Islet precursor cell (in vitro differentiated cells): ENCODE measurements at regions not wholly inside any gene's neighbourhood (a gene's known extent, or its start where the extent isn't known, plus 50 kb on each side); places are given as distances from the start of the nearest gene placed in this dataset.

Source experiments
- DNase-seq: peaks from one replicate; pipeline ENCODE4 v3.0.0-alpha.2; 2018

DNA sequence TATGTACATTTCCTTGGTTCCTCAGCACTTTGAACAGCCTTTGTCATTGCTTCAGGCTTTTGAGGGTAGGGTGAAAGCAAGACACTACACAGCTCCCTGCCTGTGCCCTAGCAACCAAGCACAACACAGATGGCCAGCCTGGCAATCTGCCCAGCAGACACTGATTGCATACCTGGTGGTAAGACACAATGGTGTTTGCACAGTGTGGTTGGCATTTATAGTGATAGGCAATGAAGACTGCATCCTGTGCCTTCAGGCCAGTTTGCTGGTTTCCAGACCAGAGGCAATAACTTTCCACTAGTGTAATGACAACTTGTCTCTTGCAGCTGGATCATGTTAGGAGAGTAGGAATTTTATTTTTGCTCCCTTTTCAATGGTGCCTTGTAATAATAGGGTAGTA lies 144.5 kb upstream of the TNC start:
- DNase-seq = peak; percentile 84

DNA sequence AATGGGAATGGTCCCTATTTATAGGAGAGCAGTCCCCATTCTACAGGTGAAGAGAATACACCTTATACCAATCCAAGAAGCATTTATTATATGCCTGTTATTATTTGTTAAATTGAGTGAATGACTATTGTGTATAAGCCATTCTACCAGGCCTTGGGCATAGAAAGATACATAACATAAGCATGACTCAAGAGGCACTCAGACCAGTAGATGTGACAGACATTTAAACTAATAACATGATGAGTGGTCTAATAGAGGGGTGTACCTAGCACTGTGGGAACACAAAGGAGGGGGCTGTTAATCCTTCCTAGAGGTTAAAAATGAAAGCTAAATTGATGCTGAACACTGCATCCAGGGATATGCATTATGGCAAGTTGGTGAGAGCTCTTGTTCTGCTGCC lies 145.0 kb upstream of the TNC start:
- DNase-seq = no peak

GRCh38 chr9:115263371-115264075 lies 145.6 kb upstream of the TNC start:
- no peak for DNase-seq

DNA sequence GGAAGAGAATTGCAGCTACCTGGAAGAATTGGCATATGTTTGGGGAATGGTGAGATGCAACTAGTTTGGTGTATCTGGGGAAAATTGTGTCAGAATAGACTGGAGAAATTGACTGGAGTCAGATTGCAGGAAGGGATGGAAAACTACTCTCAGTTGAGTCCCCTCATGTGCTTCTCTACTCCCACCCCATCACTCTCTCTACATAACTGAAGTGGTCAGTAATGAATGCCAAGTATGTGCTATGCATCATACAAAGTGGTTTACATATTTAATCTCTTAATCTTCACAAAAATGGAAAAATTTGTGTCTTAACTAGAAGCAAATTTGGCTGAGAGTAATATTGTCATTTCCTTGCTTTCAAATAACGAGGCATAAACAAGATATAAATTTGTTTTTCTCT lies 146.4 kb upstream of the TNC start:
- no peak for DNase-seq

DNA sequence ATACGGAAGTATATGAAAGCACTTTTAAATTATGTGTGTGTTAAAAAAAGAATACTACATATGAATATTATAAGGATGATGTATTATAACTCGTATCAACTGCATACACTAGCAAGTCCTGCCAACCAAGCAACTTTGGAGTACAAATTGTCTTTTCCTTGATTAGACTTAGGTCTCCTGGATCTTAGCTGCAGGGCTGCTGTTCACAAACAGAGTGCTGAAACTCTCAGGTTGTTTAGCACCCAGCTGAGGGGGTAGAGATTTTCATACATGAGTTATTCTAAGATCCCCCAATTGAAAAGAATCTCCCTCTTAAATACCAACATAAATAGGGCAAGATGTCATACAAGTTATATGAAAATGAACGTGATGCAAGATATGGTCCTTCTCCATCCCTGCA lies 149.8 kb upstream of the TNC start:
- DNase-seq = no peak

GRCh38 chr9:115275753-115276152 lies 157.8 kb upstream of the TNC start:
- DNase-seq = no peak

DNA sequence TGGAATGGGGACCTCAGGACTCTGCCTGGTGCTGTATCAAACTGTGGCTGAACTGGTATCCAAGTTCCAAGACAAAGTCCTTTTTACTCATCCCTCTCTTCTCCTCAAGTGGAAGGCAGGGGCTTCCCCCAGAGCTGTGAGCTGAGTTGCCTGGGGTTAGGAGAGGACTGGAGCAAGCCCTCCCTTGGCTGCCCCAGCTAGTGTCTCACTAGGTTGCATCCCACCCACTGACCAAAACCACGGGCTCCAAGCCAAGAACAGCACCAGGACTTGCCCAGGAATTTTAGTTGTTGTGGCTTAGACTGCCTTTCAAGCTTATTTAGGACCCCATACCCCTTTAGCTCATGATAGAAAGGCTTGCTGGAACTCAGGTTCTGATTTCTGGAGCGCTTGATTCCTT lies 158.7 kb upstream of the TNC start:
- DNase-seq = no peak

GRCh38 chr9:115277301-115277700 lies 159.3 kb upstream of the TNC start:
- DNase-seq = no peak

- DNase-seq = no peak
These were observed 160.5 kb upstream of the TNC start for GRCh38 chr9:115278326-115279035.

DNA sequence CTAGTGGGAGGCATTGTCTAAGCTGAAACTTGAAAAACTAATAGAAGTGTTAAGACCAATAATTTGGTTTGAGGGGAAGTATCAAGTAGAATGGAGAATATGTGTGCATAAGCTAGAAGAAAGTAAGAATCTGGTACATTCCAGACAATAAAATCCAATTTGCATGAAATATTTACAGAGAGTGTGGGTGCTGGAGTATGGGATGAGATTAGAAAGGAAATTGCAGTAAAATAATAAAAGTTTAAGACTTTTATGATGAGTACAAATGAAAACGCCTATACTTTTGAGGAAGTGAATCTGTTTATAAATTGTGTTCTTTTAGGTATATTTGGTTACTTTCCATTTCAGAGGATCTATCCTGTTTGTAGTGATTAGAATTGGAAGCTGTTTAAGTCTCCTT lies 165.4 kb upstream of the TNC start:
- DNase-seq = no peak

- no peak for DNase-seq
These were observed 167.9 kb upstream of the TNC start for GRCh38 chr9:115285836-115286235.

DNA sequence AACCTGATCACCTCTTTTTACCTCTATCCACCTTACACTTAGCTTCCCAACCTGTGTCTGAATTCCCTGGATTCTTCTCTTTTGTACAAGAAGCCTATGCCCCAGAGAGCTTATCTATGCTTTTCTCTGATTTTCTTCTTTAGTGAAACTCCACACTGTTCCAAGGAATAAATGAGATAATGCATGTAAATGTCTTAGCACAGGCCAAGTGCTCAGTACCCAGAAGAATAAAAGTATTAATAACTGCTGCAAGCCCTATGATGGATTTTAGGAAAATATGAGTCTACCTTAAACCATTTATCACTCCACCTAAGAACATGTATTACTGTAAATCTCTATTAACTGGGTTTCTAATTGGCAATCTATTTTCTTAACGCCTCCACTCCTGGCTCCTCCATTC lies 168.5 kb upstream of the TNC start:
- DNase-seq = no peak

DNA sequence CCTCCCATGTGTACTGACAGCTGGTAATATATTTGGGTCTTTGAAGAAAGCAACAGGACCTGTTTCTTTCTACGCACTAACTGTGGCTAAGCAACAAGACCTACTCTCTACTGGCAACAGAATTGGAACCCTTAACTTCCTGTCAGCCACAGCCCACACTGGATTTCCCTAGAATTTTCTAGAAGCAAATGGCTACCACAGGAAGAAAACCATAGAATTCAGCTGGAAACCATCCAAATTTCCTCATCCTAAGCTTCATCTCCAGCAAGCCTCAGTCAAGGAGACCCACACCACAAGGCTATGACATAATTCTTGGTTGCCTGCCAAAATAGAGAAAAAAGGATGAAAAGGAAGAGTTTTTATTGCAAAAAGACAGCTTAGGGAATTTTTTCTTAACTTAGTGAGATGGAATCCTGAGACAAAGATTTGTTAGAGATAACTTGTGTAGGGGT lies 171.8 kb upstream of the TNC start:
- no peak for DNase-seq

DNA sequence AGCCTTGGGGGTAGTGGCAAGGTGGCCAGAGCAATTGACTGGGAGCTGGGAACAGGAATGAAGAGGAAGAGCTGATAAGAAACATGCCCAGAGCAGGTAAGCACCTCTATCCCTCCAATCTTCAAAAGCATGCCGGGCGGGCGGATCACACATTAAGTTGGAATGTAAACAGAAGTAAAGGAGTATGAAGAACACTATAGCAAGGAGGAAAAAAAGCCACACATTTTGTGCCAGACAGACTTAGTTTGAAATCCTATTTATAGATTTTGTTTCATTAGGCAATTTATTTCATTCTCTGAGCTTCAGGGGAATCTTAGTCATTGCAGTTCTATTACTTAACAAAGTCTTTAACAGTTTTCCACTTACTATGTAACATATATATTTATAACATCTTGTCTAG lies 173.9 kb upstream of the TNC start:
- DNase-seq = peak; percentile 94

DNA sequence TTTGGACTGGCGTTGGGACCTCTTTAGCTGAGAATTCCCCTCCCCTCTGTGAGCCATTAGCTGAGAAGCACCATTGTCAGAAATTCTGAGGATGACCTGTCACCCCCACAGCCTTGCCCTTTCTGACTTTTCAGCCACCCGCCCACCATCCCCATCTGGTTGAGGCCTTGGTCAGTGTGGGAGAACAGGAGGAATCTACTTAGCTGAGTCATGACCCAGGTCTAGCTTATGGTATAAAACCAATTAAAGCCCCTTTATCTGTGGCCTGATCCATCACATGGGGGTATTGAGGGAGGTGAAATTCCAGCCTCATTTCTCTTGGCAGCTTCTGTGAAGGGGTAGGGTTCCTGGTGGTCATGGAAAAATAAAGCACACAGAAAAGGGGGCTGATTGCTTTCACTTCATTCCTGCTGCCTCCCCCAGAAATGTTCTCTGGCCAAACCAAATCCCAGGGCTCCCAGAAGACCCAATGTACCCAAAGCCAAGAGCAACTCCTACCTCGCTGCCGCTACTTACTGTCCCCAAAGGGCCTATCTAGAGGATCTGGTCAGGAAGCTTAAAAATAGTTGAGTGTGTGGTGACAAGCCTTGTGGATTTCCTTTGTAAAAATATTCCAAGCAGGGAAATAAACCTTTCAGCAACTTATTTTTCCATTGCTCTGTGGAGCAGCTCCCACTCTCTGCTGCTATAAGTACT lies 174.8 kb upstream of the TNC start:
- peak; percentile 91 for DNase-seq

GRCh38 chr9:115295734-115296133 lies 177.8 kb upstream of the TNC start:
- DNase-seq = no peak

DNA sequence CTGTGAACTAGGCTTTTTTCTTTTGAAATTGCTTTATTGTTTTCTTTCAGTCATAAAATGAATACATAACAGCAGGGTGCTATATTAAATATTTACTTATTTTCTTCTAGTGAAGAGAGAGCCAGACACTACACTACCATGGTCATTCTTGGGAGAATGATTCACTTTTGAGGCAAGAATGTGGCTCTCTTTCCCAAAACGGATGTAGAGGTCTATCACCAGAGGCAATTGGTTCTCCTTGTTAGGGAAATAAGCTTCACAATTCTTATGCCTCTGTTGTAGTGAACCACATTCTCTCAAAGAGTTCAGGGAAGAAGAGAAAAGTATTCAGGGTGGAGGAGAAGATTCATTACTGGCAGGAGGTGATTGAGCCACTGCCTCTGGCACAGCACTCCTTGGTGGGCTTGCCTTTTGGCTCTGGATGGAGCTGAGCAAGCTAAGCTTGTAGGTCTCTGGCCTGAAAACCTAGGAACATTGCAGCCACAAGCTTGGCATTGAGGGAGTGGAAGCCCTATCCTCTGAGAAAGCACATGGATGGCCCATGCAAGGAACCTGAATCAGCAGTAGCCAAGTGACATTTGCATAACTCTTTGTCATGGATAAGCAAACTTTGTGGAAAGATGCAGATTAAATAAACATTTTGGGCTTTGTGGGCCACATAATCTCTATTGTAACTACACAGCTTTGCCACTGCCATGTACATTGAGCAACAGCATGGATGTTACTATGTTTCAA lies 179.0 kb upstream of the TNC start:
- DNase-seq = no peak

DNA sequence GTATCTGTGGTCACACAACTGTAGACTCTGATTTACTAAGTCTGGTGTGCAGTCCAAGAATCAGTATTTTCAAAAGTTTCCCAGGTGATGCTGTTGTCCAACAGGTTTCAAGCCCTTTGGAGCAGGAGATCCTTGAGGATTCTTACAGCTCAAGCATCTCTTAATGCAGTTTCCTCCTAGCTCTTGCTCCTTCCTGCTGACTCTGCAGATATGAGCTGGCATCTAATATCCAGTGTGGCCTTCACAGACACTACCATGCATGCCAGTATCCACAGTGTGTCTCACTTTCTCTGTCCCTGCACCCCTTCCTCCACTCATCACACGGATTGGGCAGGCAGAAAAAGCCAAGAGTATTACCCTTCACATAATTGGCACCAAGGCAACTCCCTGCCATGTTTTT lies 182.2 kb upstream of the TNC start:
- DNase-seq = no peak

GRCh38 chr9:115300874-115301273 lies 182.9 kb upstream of the TNC start:
- no peak for DNase-seq

DNA sequence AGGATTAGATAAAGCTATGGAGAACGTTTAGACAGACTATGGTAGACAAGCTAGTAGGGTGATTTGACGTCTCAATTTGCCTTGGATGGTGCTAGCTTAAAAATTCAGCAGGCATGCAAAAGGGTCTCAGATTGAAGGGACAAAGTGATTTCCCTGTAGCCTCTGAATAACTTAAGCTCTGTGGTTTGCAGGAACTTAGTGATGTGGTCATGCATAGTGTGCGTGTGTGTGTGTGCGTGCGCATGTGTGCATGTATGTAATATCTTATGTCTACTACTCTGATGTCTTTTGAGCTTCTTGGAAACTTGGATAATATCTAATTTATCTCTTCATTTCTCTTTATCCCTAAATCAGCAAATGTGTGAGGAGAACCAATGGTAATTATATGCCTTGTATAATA lies 183.6 kb upstream of the TNC start:
- no peak for DNase-seq

- no peak for DNase-seq
These were observed 187.6 kb upstream of the TNC start for GRCh38 chr9:115305543-115305942.

GRCh38 chr9:115306865-115307264 lies 188.9 kb upstream of the TNC start:
- DNase-seq = no peak

GRCh38 chr9:115313545-115313944 lies 195.6 kb upstream of the TNC start:
- DNase-seq = no peak

DNA sequence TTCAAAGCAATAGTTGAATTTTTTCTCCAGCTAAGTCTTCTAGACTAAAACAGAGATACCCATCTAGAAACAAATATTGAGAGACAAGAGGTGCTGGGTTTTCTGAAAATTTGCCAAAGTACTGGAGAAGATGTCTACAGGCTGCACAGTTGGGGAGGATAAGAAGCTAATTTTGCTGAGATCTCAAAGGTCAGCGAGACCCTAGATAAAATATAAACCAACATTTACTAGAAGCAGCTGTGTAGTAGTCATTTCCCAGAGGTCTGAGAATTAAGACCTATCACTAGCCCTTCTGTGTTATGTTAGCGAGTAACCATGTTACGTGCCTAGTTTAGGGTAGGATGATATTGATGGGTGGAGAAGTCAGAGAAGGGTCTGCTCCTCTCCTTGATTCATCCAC lies 208.5 kb upstream of the TNC start:
- no peak for DNase-seq
